NT2/D1 (cell line): ENCODE measurements at regions not wholly inside any gene's neighbourhood (a gene's known extent, or its start where the extent isn't known, plus 50 kb on each side); places are given as distances from the start of the nearest gene placed in this dataset.

Experiments
- YY1 ChIP-seq: IDR thresholded peaks from 2 replicates; pipeline ENCODE4 v1.6.1; 2011; ENCODE audit not compliant: insufficient read length, insufficient read depth
- ZNF274 ChIP-seq: IDR thresholded peaks from 2 replicates; pipeline ENCODE4 v1.6.1; 2011; ENCODE audit warnings: mild to moderate bottlenecking, low read depth, low read length

DNA sequence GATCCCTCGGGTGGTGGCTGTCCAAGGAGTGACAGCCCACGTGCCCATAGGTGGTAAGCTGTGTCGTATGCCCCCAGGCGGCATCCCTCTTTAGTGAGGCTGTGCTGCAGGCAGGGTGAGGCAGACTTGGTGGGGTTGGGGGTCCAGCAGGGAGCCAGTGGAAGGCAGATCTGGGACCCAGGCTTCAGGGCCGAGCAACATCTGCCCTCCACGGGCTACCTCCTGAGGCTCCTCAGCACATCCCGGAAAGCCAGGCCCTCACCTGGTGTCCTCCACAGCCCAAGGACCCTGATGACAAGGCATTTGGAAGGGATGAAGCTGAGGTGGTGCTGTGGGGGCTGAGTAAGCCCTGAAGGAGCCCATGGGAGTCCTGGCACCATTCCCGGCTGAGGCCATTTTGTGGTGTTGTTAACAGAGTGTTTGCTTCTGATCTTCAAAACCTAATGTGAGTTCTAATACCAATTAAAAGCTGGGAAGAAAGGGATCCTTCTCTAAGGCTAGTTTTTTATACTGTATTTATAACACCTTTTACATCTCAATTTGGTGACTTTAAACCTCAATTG, 295.8 kb upstream of the IRX2 start:
- TF ChIP-seq ZNF274 (no peak), YY1 (no peak)
